ENCODE measurements at regions not wholly inside any gene's neighbourhood (a gene's known extent, or its start where the extent isn't known, plus 50 kb on each side); places are given as distances from the start of the nearest gene placed in this dataset.
"Not testable (repeated sequence)": the region's sequence is repeated elsewhere in the genome, so short reads cannot be mapped to it uniquely, and the experiment has no call there.

DNA sequence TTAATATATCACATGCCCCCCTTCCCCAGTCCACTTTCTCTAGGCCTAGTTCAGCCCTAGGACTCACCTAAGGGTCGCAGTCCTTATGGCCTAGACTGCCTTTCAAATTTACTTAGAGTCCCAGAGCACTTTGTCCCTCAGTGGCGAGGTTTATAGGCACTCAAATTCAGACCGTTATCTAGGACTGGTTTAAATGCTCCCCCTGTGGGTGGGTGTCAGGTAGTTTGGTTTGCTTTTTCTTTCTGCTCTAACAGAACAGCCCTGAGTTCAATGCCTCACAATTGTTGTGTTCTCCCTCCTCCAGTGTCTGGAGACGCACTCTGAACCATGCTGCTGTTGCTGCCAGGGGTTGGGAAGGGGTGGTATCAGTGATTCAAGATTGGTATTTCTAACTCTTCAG is 317.1 kb downstream of the MAT2B start:
- Mint-ChIP-seq H3K4me1 (ENCODE audit: low read depth) (no peaks in the 10 kb centered on the region), H3K4me3 (no peak overlapping the region), H3K27me3 (no peaks in the 10 kb centered on the region), H3K27ac (no peak overlapping the region), H3K36me3 (no peaks in the 10 kb centered on the region), H3K9me3 (ENCODE audit: low read depth) (no peaks in the 10 kb centered on the region)

DNA sequence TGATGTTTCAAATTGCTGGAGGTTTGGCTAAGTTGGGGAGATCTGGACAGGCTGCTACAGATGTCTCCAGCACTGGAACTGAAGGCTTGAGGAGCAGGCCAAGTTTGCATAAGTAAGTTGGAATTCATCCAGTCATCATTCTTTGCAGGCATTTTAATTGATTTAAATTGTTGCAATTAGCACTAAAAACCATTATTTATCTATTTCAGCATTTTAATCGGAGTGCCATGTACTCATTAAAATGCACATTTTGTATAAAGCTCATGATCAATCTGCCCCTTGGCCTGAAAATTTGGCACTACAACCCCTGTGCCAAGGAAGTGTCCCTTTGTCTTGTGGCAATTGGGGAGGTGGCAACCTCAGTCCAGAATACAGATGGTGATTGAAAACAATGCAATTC is 320.2 kb downstream of the MAT2B start:
- no peaks in the 10 kb centered on the region for H3K27me3 Mint-ChIP-seq

DNA sequence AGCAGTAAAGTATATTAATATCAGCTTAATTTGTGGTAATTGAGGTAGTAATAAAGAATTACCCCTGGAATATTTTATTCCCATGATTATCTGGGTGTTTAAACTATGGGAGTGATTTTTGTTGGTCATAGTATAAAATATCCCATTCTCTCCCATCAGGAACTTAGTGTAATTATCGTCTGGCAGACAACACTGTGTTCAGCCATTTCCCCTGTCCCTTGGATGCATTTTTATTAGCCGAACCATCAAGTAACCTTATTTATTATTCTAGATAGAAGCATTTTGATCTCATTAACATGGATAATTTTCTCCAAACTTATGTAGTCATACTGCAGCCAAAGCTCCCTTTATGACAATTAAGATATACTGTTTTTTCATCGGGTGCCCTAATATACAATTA is 320.8 kb downstream of the MAT2B start:
- Mint-ChIP-seq H3K4me1 (ENCODE audit: low read depth) (no peaks in the 10 kb centered on the region), H3K27ac (no peak overlapping the region), H3K27me3 (no peaks in the 10 kb centered on the region), H3K4me3 (no peak overlapping the region), H3K36me3 (no peaks in the 10 kb centered on the region), H3K9me3 (ENCODE audit: low read depth) (no peaks in the 10 kb centered on the region)

More for the DNA sequence above, 320.2 kb downstream of the MAT2B start:
- no peaks in the 10 kb centered on the region for H3K4me1 Mint-ChIP-seq (ENCODE audit: low read depth)
- H3K27ac Mint-ChIP-seq: no peak overlapping the region
- no peaks in the 10 kb centered on the region for H3K9me3 Mint-ChIP-seq (ENCODE audit: low read depth)
- H3K36me3 Mint-ChIP-seq: no peaks in the 10 kb centered on the region
- no peak overlapping the region for H3K4me3 Mint-ChIP-seq

DNA sequence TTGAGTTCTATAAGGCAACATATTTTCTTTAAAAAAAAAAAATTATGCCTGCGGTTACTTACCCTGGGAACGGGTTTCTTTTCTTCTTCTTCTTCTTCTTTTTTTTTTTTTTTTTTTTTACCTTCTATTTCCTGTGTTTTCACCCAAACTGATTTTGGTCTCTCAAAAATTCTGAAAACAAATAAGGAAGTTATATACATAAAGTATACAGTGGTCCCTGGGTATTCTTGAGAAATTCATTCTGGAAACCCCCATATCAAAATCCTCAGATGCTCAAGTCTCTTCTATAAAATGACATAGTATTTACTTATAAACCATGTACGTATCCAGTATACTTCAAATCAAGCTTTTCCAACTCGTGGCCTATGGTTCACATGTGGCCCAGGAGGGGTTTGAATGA is 326.7 kb downstream of the MAT2B start:
- H3K27me3 Mint-ChIP-seq: no peaks in the 10 kb centered on the region
- no peak overlapping the region for H3K27ac Mint-ChIP-seq
- no peaks in the 10 kb centered on the region for H3K36me3 Mint-ChIP-seq
- no peaks in the 10 kb centered on the region for H3K9me3 Mint-ChIP-seq (ENCODE audit: low read depth)
- no peak overlapping the region for H3K4me3 Mint-ChIP-seq
- H3K4me1 Mint-ChIP-seq (ENCODE audit: low read depth): no peaks in the 10 kb centered on the region

DNA sequence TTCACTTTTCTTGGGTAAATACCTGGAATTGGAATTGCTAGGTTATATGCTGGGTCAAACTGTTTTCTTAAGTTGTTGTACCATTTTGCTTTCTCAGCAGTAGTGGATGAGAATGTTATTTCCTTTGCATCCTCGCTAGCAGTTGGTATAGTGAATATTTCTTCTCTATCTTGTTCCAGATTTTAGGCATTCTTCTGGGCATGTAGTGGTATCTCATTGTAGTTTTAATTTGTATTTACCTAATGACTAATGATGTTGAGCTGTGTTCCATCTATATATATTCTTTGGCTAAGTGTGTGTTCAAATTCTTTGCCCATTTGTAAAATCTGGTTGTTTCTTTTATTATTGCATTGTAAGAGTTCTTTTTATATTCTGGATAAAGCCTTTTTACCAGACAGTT is 333.3 kb downstream of the MAT2B start:
- H3K27me3 Mint-ChIP-seq: no peaks in the 10 kb centered on the region

DNA sequence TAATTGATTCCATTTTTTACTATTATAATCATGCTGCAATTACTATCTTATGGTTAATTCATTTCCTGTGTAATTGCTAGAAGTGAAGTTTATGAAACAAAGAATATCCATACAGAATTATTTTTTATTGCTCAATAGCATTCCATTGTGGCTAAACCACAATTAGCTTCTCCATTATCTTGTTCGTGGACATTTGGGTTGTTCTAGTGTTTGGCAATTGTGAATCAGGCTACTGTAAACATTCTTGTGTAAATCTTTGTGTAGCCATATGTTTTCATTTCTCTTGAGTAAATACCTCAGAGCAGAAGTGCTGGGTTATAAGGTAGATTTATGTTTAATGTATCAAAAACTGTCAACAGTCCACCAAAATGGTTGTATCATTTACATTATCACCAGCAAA is 341.1 kb downstream of the MAT2B start:
- peaks cover 4% of the 10 kb centered on the region for H3K9me3 Mint-ChIP-seq (ENCODE audit: low read depth)
- no peaks in the 10 kb centered on the region for H3K36me3 Mint-ChIP-seq
- no peak overlapping the region for H3K4me3 Mint-ChIP-seq
- no peaks in the 10 kb centered on the region for H3K4me1 Mint-ChIP-seq (ENCODE audit: low read depth)
- no peaks in the 10 kb centered on the region for H3K27me3 Mint-ChIP-seq
- H3K27ac Mint-ChIP-seq: no peak overlapping the region

More for the DNA sequence above, 333.3 kb downstream of the MAT2B start:
- Mint-ChIP-seq H3K9me3 (ENCODE audit: low read depth) (no peaks in the 10 kb centered on the region), H3K4me1 (ENCODE audit: low read depth) (no peaks in the 10 kb centered on the region), H3K27ac (no peak overlapping the region), H3K36me3 (no peaks in the 10 kb centered on the region), H3K4me3 (no peak overlapping the region)

DNA sequence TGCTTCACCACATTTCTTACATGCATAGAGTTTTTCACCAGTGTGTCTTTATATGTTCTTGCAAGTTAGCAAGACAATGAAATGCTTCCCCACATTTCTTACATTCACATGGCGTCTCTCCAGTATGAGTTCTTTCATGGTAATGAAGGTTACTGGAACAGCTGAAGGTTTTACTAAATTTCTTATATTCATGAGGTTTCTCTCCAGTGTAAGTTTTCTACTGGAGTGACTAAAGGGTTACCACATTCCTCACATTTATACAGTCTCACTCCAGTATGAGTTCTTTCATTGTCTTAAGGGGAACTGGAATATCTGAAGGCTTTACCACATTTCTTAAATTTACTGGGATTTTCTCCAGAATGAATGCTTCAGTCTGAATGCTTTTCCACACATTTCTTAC is 350.3 kb downstream of the MAT2B start:
- H3K36me3 Mint-ChIP-seq: no peaks in the 10 kb centered on the region
- H3K27me3 Mint-ChIP-seq: no peaks in the 10 kb centered on the region
- H3K9me3 Mint-ChIP-seq (ENCODE audit: low read depth): peaks cover 18% of the 10 kb centered on the region
- no peak overlapping the region for H3K4me3 Mint-ChIP-seq
- H3K4me1 Mint-ChIP-seq (ENCODE audit: low read depth): no peaks in the 10 kb centered on the region
- H3K27ac Mint-ChIP-seq: no peak overlapping the region

DNA sequence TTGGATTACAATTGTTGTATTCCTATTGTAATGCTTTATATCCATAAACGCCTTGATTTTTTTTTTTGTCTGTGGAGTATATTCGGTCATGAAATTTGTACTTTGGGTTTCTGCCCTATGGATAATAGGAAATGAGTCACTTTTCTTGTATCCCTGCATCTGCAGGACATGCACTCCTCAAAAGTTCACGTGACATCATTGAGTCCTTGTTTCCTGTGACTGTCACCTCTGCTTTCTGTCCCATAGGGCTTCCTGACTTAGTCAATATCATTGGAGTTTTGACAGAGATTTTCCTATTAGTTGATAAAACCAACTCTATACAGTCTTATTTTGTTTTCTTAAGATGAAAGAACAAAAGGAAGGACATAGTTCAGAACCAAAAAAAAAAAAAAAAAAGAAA is 356.3 kb downstream of the MAT2B start:
- Mint-ChIP-seq H3K4me1 (ENCODE audit: low read depth) (no peaks in the 10 kb centered on the region), H3K9me3 (ENCODE audit: low read depth) (peaks cover 7% of the 10 kb centered on the region)

DNA sequence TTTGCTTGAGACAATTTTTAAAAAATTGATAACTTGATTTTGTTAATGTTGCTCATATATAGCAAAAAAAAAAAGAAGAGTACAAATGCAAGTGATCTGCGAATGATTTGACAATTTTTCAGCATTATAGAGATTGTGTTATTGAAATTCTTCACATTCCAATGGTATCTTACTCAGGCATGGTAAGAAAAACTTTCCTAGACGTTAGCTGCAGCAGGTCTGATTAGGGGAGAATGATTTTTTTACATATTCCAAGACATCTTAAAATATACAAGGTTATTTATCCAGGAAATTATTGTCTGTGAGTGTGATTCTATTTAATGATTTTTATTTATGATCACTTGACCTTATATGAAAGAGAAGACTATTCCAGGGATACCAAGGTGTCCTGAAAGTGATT is 361.9 kb downstream of the MAT2B start:
- Mint-ChIP-seq H3K36me3 (no peaks in the 10 kb centered on the region), H3K4me3 (no peak overlapping the region), H3K4me1 (ENCODE audit: low read depth) (no peaks in the 10 kb centered on the region), H3K27ac (no peak overlapping the region), H3K9me3 (ENCODE audit: low read depth) (peaks cover 3% of the 10 kb centered on the region), H3K27me3 (no peaks in the 10 kb centered on the region)

More for the DNA sequence above, 356.3 kb downstream of the MAT2B start:
- Mint-ChIP-seq H3K36me3 (no peaks in the 10 kb centered on the region), H3K27ac (no peak overlapping the region), H3K4me3 (no peak overlapping the region), H3K27me3 (no peaks in the 10 kb centered on the region)

DNA sequence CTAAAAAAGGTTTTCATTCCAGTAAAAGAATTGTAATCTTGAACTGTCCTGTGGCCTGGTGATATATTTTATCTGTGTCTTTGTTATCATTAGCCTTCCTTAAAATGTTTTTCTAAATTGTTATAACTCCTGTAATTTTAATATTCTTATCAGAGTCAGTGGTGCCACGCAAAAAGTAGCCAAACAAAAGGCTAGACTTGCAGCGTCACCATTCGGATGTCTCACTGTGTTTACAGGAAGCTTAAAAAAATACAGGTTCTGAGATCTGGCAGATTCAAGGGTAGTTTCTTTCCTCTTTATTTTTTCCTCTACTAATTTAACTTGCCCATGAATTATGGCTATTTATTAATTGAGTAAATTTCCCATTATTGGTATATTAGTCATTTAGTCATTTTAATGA is 362.3 kb downstream of the MAT2B start:
- Mint-ChIP-seq H3K4me3 (no peak overlapping the region), H3K9me3 (ENCODE audit: low read depth) (peaks cover 3% of the 10 kb centered on the region), H3K4me1 (ENCODE audit: low read depth) (no peaks in the 10 kb centered on the region), H3K27ac (no peak overlapping the region), H3K27me3 (no peaks in the 10 kb centered on the region), H3K36me3 (no peaks in the 10 kb centered on the region)

DNA sequence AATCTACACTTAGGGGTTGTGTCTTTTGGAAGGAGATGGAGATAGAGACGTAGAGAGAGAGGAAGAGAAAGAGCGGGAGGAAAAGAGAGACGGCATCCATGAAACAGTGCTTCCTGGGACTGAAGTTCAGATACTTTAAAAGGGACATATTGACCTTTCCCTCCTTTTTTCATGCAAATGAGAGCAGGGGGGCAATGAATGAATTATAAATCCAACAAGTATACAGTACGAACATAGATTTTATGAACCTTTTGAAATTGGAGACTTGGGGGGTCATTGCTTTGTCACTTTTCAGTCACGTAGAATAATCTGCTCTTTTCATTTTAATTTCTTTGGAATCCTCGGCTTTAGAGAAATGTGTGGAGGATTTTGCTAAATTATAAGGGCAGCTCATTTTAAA is 364.2 kb downstream of the MAT2B start:
- H3K9me3 Mint-ChIP-seq (ENCODE audit: low read depth): peaks cover 3% of the 10 kb centered on the region
- no peak overlapping the region for H3K27ac Mint-ChIP-seq
- H3K36me3 Mint-ChIP-seq: no peaks in the 10 kb centered on the region
- H3K4me1 Mint-ChIP-seq (ENCODE audit: low read depth): no peaks in the 10 kb centered on the region
- H3K27me3 Mint-ChIP-seq: no peaks in the 10 kb centered on the region
- no peak overlapping the region for H3K4me3 Mint-ChIP-seq

DNA sequence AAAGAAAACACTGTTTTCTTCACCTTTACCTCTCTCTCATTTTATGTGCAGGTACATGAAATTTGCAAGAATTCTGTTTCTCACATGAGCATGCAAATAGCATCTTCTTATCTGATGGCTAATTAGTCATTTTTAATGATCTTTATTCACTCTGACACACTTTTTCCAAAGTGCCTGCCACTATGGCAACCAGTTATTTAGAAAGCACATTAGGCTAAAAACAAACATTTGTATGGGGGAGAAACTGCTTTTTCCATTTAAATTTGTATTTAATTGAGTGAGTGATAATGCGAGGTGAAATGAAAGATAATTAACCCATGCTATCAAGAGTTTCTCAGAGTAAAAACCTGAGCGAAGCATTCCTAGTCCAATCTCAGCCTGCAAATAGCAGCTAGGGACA is 365.0 kb downstream of the MAT2B start:
- no peaks in the 10 kb centered on the region for H3K27me3 Mint-ChIP-seq
- peaks cover 3% of the 10 kb centered on the region for H3K9me3 Mint-ChIP-seq (ENCODE audit: low read depth)
- no peaks in the 10 kb centered on the region for H3K36me3 Mint-ChIP-seq
- H3K4me1 Mint-ChIP-seq (ENCODE audit: low read depth): no peaks in the 10 kb centered on the region
- H3K4me3 Mint-ChIP-seq: no peak overlapping the region
- no peak overlapping the region for H3K27ac Mint-ChIP-seq

DNA sequence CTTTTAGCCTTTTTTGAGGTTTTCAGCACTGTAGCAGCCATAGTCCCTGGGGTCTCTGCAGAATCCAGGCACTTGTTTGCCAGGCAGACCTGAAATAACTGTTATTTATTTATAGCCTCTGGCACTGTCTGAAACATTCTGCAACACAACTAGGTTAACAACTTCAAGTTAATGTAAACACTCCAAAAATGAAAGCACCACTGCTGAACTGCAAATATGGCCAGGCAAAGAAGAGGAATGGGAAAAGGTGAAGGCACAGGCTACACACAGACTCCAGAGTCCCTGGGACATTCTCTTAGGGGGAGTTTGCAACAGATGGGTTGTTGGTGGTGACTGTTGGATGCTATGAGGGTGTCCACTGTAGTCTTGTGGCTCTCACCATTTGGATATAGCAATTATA is 369.0 kb downstream of the MAT2B start:
- Mint-ChIP-seq H3K4me3 (no peak overlapping the region), H3K27me3 (no peaks in the 10 kb centered on the region), H3K27ac (no peak overlapping the region)

DNA sequence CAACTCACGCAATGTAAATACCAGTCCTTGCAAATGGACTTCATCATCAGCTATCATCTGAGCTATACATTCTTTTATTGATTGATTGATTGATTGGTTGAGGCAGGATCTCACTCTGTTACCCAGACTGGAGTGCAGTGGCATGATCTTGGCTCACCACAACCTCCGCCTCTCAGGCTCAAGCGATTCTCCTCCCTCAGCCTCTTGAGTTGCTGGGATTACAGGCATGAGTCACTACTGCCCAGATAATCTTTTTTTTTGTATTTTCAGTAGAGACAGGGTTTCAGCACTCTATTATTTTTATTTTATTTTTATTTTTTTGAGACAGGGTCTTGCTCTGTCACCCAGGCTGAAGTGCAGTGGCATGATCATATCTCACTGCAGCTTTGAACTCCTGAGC is 369.5 kb downstream of the MAT2B start:
- not testable (repeated sequence) for H3K4me3 Mint-ChIP-seq; H3K36me3 Mint-ChIP-seq; H3K27ac Mint-ChIP-seq; H3K4me1 Mint-ChIP-seq (ENCODE audit: low read depth); H3K9me3 Mint-ChIP-seq (ENCODE audit: low read depth); H3K27me3 Mint-ChIP-seq

More for the DNA sequence above, 369.0 kb downstream of the MAT2B start:
- H3K9me3 Mint-ChIP-seq (ENCODE audit: low read depth): peaks cover 3% of the 10 kb centered on the region
- H3K4me1 Mint-ChIP-seq (ENCODE audit: low read depth): no peaks in the 10 kb centered on the region
- no peaks in the 10 kb centered on the region for H3K36me3 Mint-ChIP-seq

DNA sequence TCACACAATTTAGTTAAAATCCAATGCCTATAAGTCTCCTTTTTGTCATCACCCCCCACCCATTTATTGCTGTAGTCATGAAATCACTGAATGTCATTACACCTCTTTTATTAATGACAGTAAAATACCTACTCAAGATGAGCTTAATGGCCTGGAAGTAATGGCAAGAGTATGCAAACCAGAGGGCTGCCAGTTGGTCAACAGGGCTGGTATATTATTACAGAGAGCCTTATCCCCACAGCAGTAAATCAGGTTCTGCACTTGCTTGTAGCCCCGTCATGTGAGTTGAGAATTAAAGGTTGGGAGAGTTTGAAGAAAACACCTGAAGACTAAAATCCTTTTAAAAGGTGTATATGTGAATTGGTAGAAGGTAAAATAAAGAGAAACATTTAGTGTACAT is 372.4 kb downstream of the MAT2B start:
- H3K4me3 Mint-ChIP-seq: no peak overlapping the region
- peaks cover 3% of the 10 kb centered on the region for H3K9me3 Mint-ChIP-seq (ENCODE audit: low read depth)
- H3K4me1 Mint-ChIP-seq (ENCODE audit: low read depth): no peaks in the 10 kb centered on the region
- no peaks in the 10 kb centered on the region for H3K36me3 Mint-ChIP-seq
- H3K27me3 Mint-ChIP-seq: no peaks in the 10 kb centered on the region
- H3K27ac Mint-ChIP-seq: no peak overlapping the region

DNA sequence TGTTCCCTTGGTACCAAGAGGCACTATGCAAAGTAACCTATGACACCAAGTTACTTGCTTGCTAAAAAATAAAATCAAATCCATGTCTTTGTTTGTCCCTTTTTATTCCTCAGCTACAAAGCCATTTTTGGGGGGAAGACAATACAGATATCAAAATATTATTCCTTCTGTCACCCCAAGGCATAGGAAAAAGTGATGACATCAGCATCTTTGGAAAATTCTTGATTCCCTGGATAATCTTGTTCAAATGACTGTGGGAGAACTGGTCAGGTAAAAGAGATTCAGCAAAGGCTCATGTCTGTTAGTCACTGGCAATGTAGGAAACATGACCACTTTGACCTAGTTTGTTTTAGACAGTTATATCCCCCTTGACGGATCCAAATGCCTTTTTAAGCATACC is 373.1 kb downstream of the MAT2B start:
- Mint-ChIP-seq H3K4me3 (no peak overlapping the region), H3K4me1 (ENCODE audit: low read depth) (no peaks in the 10 kb centered on the region), H3K9me3 (ENCODE audit: low read depth) (peaks cover 3% of the 10 kb centered on the region)

DNA sequence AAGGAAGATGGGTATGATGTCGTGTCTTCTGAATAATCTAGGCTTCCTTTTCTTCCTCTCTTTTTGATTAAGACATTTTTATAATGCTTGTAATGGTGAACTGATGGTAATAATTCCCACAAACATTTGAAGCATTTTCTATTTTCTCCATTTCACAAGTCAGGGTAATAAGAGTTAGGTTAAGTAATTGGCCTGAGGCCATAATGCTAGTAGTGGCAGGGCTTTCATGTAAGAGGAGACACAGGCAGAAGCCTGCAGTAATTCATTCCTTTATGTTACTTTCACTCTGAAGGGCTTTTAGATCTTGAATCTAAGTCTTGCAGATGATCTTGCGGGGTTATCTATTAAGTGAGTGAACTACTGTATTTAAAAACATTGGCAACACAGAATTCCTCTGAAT is 374.9 kb downstream of the MAT2B start:
- Mint-ChIP-seq H3K27ac (no peak overlapping the region), H3K4me3 (no peak overlapping the region), H3K27me3 (no peaks in the 10 kb centered on the region), H3K9me3 (ENCODE audit: low read depth) (peaks cover 3% of the 10 kb centered on the region), H3K36me3 (no peaks in the 10 kb centered on the region), H3K4me1 (ENCODE audit: low read depth) (no peaks in the 10 kb centered on the region)

More for the DNA sequence above, 373.1 kb downstream of the MAT2B start:
- no peaks in the 10 kb centered on the region for H3K36me3 Mint-ChIP-seq
- no peaks in the 10 kb centered on the region for H3K27me3 Mint-ChIP-seq
- H3K27ac Mint-ChIP-seq: no peak overlapping the region
